Stimulated activated CD4-positive, alpha-beta T cell treated with anti-CD3 and anti-CD28 coated beads, Interleukin-12 subunit alpha, Interleukin-12 subunit beta, amount 100 ng/mL, for 4 hours (primary cell): ENCODE measurements at regions not wholly inside any gene's neighbourhood (a gene's known extent, or its start where the extent isn't known, plus 50 kb on each side); places are given as distances from the start of the nearest gene placed in this dataset.
"Not testable (repeated sequence)": the region's sequence is repeated elsewhere in the genome, so short reads cannot be mapped to it uniquely, and the experiment has no call there.

Source experiments
- DNase-seq: peaks from one replicate; pipeline ENCODE4 v3.0.0-alpha.2; 2020

GRCh38 chr4:130026185-130026584, 930.2 kb downstream of the C4orf33 start:
- no peak for DNase-seq

GRCh38 chr4:130027973-130028372, 932.0 kb downstream of the C4orf33 start:
- no peak for DNase-seq

GRCh38 chr4:130028552-130028951, 932.6 kb downstream of the C4orf33 start:
- no peak for DNase-seq

GRCh38 chr4:130029442-130029841, 933.5 kb downstream of the C4orf33 start:
- DNase-seq, result no peak

GRCh38 chr4:130031858-130032257, 935.9 kb downstream of the C4orf33 start:
- no peak for DNase-seq

GRCh38 chr4:130033657-130034056, 937.7 kb downstream of the C4orf33 start:
- not testable (repeated sequence) for DNase-seq

- DNase-seq, result no peak
These were observed 938.9 kb downstream of the C4orf33 start for GRCh38 chr4:130034876-130035275.

GRCh38 chr4:130035391-130035790, 939.4 kb downstream of the C4orf33 start:
- no peak for DNase-seq

GRCh38 chr4:130037866-130038265, 941.9 kb downstream of the C4orf33 start:
- not testable (repeated sequence) for DNase-seq

- not testable (repeated sequence) for DNase-seq
These were observed 942.6 kb downstream of the C4orf33 start for GRCh38 chr4:130038540-130038939.

GRCh38 chr4:130043732-130044160, 947.8 kb downstream of the C4orf33 start:
- no peak for DNase-seq

GRCh38 chr4:130044788-130045531, 949.0 kb downstream of the C4orf33 start:
- no peak for DNase-seq

- no peak for DNase-seq
These were observed 957.8 kb downstream of the C4orf33 start for GRCh38 chr4:130053723-130054122.

- DNase-seq, result no peak
These were observed 959.0 kb downstream of the C4orf33 start for GRCh38 chr4:130054908-130055307.

GRCh38 chr4:130056286-130056685, 960.3 kb downstream of the C4orf33 start:
- no peak for DNase-seq

- no peak for DNase-seq
These were observed 968.5 kb downstream of the C4orf33 start for GRCh38 chr4:130064471-130064870.

GRCh38 chr4:130067419-130067818, 971.5 kb downstream of the C4orf33 start:
- DNase-seq, result no peak

GRCh38 chr4:130068072-130068471, 972.1 kb downstream of the C4orf33 start:
- DNase-seq, result no peak

- DNase-seq, result no peak
These were observed 975.8 kb downstream of the C4orf33 start for GRCh38 chr4:130071746-130072145.

- no peak for DNase-seq
These were observed 977.3 kb downstream of the C4orf33 start for GRCh38 chr4:130073145-130073790.

GRCh38 chr4:130074096-130074495, 978.1 kb downstream of the C4orf33 start:
- no peak for DNase-seq

GRCh38 chr4:130077275-130077674, 981.3 kb downstream of the C4orf33 start:
- DNase-seq, result no peak

- not testable (repeated sequence) for DNase-seq
These were observed 983.1 kb downstream of the C4orf33 start for GRCh38 chr4:130079027-130079426.

GRCh38 chr4:130080872-130081451, 985.0 kb downstream of the C4orf33 start:
- no peak for DNase-seq
